ENCODE measurements at regions not wholly inside any gene's neighbourhood (a gene's known extent, or its start where the extent isn't known, plus 50 kb on each side); places are given as distances from the start of the nearest gene placed in this dataset.

- ChIA-PET POLR2A (no interaction called here), CTCF (no interaction called here)
- Histone ChIP-seq H3K9me3 (ENCODE audit: control insufficient read depth, insufficient read depth, low read depth, low read length) (no peaks in the 10 kb centered on the region), H3K27ac (ENCODE audit: low read length) (no peak overlapping the region), H3K4me1 (ENCODE audit: control insufficient read depth, insufficient read depth, low read length) (no peaks in the 10 kb centered on the region), H3K4me3 (ENCODE audit: low read depth in 2 of 2, low read length in 2 of 2) (no peak overlapping the region), H3K27me3 (ENCODE audit: control insufficient read depth, insufficient read depth, low read length) (no peaks in the 10 kb centered on the region), H3K36me3 (ENCODE audit: control insufficient read depth, insufficient read depth, low read length) (no peaks in the 10 kb centered on the region)
- no TSS peak for BruUV-seq (replicated peaks)
- no peak for ATAC-seq
- TF ChIP-seq CTCF (IDR thresholded peaks at IDR 0.05) (no peak), TCF7L2 (IDR thresholded peaks at IDR 0.05; ENCODE audit: low read depth, low read length) (no peak), REST (IDR thresholded peaks at IDR 0.05; ENCODE audit: insufficient read depth in 1 of 2, low read depth in 2 of 2, low read length in 1 of 2) (no peak), POLR2AphosphoS5 (IDR thresholded peaks at IDR 0.05; ENCODE audit: low read depth, low read length) (no peak), SIN3A (IDR thresholded peaks at IDR 0.05; ENCODE audit: borderline replicate concordance, insufficient read depth, low read depth, low read length) (no peak)
- no peak for DNase-seq (ENCODE audit: low read depth, low spot score)
- in situ Hi-C loops (cut with HindIII; ENCODE audit: low pct_unique_long_range_greater_than_20kb, low sequenced_read_pairs) (no loop called here), intact Hi-C loops (cut with micrococcal nuclease; ENCODE audit: unreplicated experiment) (no loop called here)
Observed at GRCh38 chr13:32940601-32941000, 75.6 kb upstream of the KL start.

GRCh38 chr13:32941368-32941767 is 74.9 kb upstream of the KL start:
- Histone ChIP-seq H3K27me3 (ENCODE audit: control insufficient read depth, insufficient read depth, low read length) (no peaks in the 10 kb centered on the region), H3K9me3 (ENCODE audit: control insufficient read depth, insufficient read depth, low read depth, low read length) (no peaks in the 10 kb centered on the region), H3K36me3 (ENCODE audit: control insufficient read depth, insufficient read depth, low read length) (no peaks in the 10 kb centered on the region), H3K4me3 (ENCODE audit: low read depth in 2 of 2, low read length in 2 of 2) (no peak overlapping the region), H3K27ac (ENCODE audit: low read length) (no peak overlapping the region), H3K4me1 (ENCODE audit: control insufficient read depth, insufficient read depth, low read length) (no peaks in the 10 kb centered on the region)
- CTCF ChIA-PET, result no interaction called here
- in situ Hi-C loops (cut with HindIII; ENCODE audit: low pct_unique_long_range_greater_than_20kb, low sequenced_read_pairs) (no loop called here), intact Hi-C loops (cut with micrococcal nuclease; ENCODE audit: unreplicated experiment) (no loop called here)
- DNase-seq (ENCODE audit: low read depth, low spot score) (no peak), ATAC-seq (no peak)
- BruUV-seq (replicated peaks), result no TSS peak
- no peak for TF ChIP-seq SIN3A (IDR thresholded peaks at IDR 0.05; ENCODE audit: borderline replicate concordance, insufficient read depth, low read depth, low read length)
- TF ChIP-seq CTCF (IDR thresholded peaks at IDR 0.05), result no peak
- no peak for TF ChIP-seq TCF7L2 (IDR thresholded peaks at IDR 0.05; ENCODE audit: low read depth, low read length)
- POLR2A ChIA-PET, result no interaction called here

- CTCF ChIA-PET, result no interaction called here
- H3K36me3 ChIP-seq (ENCODE audit: control insufficient read depth, insufficient read depth, low read length), result no peaks in the 10 kb centered on the region
- DNase-seq (ENCODE audit: low read depth, low spot score), result no peak
- no peak for ATAC-seq
- intact Hi-C loops (cut with micrococcal nuclease; ENCODE audit: unreplicated experiment), result no loop called here
- POLR2A ChIA-PET, result no interaction called here
- no peak overlapping the region for H3K4me3 ChIP-seq (ENCODE audit: low read depth in 2 of 2, low read length in 2 of 2)
- in situ Hi-C loops (cut with HindIII; ENCODE audit: low pct_unique_long_range_greater_than_20kb, low sequenced_read_pairs), result no loop called here
- H3K9me3 ChIP-seq (ENCODE audit: control insufficient read depth, insufficient read depth, low read depth, low read length), result no peaks in the 10 kb centered on the region
- TF ChIP-seq CTCF (IDR thresholded peaks at IDR 0.05), result no peak
- no peak for TF ChIP-seq SIN3A (IDR thresholded peaks at IDR 0.05; ENCODE audit: borderline replicate concordance, insufficient read depth, low read depth, low read length)
- TF ChIP-seq POLR2AphosphoS5 (IDR thresholded peaks at IDR 0.05; ENCODE audit: low read depth, low read length), result no peak
- no peak for TF ChIP-seq TCF7L2 (IDR thresholded peaks at IDR 0.05; ENCODE audit: low read depth, low read length)
- TF ChIP-seq REST (IDR thresholded peaks at IDR 0.05; ENCODE audit: insufficient read depth in 1 of 2, low read depth in 2 of 2, low read length in 1 of 2), result no peak
- no peak overlapping the region for H3K27ac ChIP-seq (ENCODE audit: low read length)
- H3K27me3 ChIP-seq (ENCODE audit: control insufficient read depth, insufficient read depth, low read length), result no peaks in the 10 kb centered on the region
- no TSS peak for BruUV-seq (replicated peaks)
- no peaks in the 10 kb centered on the region for H3K4me1 ChIP-seq (ENCODE audit: control insufficient read depth, insufficient read depth, low read length)
Observed at GRCh38 chr13:32946558-32946957, 69.7 kb upstream of the KL start.

All from Panc1 (cell line).